Left ventricle myocardium inferior (tissue), 1 donor: ENCODE measurements at regions not wholly inside any gene's neighbourhood (a gene's known extent, or its start where the extent isn't known, plus 50 kb on each side); places are given as distances from the start of the nearest gene placed in this dataset.

Experiments used
- DNase-seq: peaks from one replicate; pipeline ENCODE4 v3.0.0-alpha.2; 2020
- H3K27ac ChIP-seq: fragments of 200-600 bp; replicated peaks from 2 replicates; pipeline ENCODE4 v1.8.0; 2021
- H3K27me3 ChIP-seq: fragments of 200-600 bp; 2 replicates; pipeline ENCODE4 v1.8.0; 2021; ENCODE audit warnings: low read depth
- H3K36me3 ChIP-seq: fragments of 200-600 bp; 2 replicates; pipeline ENCODE4 v1.8.0; 2021
- H3K4me1 ChIP-seq: fragments of 200-600 bp; 2 replicates; pipeline ENCODE4 v1.8.0; 2021
- H3K4me3 ChIP-seq: fragments of 200-600 bp; 2 replicates; pipeline ENCODE4 v1.8.0; 2021; ENCODE audit warnings: mild to moderate bottlenecking, moderate library complexity
- H3K9me3 ChIP-seq: fragments of 200-600 bp; replicated peaks from 2 replicates; pipeline ENCODE4 v1.8.0; 2021
- intact Hi-C: fragments of 100-400 bp; cut with micrococcal nuclease; formaldehyde crosslinking; loops from one replicate; pipeline ENCODE4 v1.11.0; 2022
- TF ChIP-seq, protein P1 (sequence below): fragments of 200-600 bp; IDR thresholded peaks from 2 replicates; pipeline ENCODE4 v1.8.0; 2021; ENCODE audit warnings: antibody characterized with exemption, mild to moderate bottlenecking, borderline replicate concordance
- donor health status: DM: no; HTN: yes; CAD: no; lungs with severe emphysema.

- Histone ChIP-seq H3K9me3 (no peaks in the 10 kb centered on the region), H3K36me3 (no peaks in the 10 kb centered on the region), H3K4me3 (no peak overlapping the region), H3K27me3 (no peaks in the 10 kb centered on the region), H3K27ac (no peak overlapping the region), H3K4me1 (no peaks in the 10 kb centered on the region)
- intact Hi-C loops: no loop called here
- TF ChIP-seq, protein P1, sequence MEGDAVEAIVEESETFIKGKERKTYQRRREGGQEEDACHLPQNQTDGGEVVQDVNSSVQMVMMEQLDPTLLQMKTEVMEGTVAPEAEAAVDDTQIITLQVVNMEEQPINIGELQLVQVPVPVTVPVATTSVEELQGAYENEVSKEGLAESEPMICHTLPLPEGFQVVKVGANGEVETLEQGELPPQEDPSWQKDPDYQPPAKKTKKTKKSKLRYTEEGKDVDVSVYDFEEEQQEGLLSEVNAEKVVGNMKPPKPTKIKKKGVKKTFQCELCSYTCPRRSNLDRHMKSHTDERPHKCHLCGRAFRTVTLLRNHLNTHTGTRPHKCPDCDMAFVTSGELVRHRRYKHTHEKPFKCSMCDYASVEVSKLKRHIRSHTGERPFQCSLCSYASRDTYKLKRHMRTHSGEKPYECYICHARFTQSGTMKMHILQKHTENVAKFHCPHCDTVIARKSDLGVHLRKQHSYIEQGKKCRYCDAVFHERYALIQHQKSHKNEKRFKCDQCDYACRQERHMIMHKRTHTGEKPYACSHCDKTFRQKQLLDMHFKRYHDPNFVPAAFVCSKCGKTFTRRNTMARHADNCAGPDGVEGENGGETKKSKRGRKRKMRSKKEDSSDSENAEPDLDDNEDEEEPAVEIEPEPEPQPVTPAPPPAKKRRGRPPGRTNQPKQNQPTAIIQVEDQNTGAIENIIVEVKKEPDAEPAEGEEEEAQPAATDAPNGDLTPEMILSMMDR: no peak
- no peak for DNase-seq
Measured at GRCh38 chr3:31247850-31248562, 284.7 kb upstream of the STT3B start.

- no peak overlapping the region for H3K4me3 ChIP-seq
- no peak overlapping the region for H3K27ac ChIP-seq
Measured at GRCh38 chr3:31248563-31248992, 284.1 kb upstream of the STT3B start.

GRCh38 chr3:31249545-31249944 lies 283.2 kb upstream of the STT3B start:
- intact Hi-C loops: no loop called here
- no peaks in the 10 kb centered on the region for H3K4me1 ChIP-seq
- H3K4me3 ChIP-seq: no peak overlapping the region
- no peak for DNase-seq
- TF ChIP-seq, protein P1: no peak
- no peaks in the 10 kb centered on the region for H3K27me3 ChIP-seq
- H3K9me3 ChIP-seq: no peaks in the 10 kb centered on the region
- no peaks in the 10 kb centered on the region for H3K36me3 ChIP-seq
- no peak overlapping the region for H3K27ac ChIP-seq

More at GRCh38 chr3:31248563-31248992, 284.1 kb upstream of the STT3B start:
- no peaks in the 10 kb centered on the region for H3K4me1 ChIP-seq
- H3K27me3 ChIP-seq: no peaks in the 10 kb centered on the region
- TF ChIP-seq, protein P1: no peak
- intact Hi-C loops: no loop called here
- no peak for DNase-seq
- H3K9me3 ChIP-seq: no peaks in the 10 kb centered on the region
- no peaks in the 10 kb centered on the region for H3K36me3 ChIP-seq

DNA sequence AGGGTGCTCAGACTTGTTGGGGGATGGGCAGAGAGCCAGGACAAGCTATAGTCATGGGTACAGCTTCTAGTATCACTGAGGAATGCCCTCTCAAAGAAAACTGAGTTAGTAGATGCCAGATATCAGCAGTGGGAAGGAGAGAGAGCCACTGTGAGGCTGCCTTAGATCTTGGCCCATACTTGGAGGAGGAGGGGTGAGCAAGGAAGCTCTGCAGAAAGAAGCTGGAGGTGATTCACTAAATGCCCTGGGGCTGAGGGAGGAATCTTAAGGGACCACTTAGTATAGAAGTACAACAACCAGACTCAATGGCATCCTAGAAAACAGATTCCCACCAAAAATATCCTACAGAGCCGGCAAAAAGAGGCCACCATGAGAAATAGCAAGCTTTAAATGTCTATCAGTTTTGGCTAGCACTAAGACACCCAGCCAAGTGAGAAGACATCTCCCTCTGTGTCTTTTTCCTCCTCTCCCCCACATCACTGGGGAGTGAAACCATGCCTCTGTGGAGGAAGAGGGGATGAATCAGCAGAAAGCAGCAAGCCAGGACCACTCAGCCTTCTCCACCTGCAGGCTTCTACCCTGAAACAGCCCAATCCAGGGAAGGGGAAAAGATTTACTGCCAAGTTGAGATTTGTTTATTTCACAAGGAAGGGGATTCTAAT lies 282.5 kb upstream of the STT3B start:
- H3K9me3 ChIP-seq: no peaks in the 10 kb centered on the region
- TF ChIP-seq, protein P1: no peak
- H3K27ac ChIP-seq: no peak overlapping the region
- intact Hi-C loops: no loop called here
- no peak for DNase-seq
- no peaks in the 10 kb centered on the region for H3K36me3 ChIP-seq
- H3K27me3 ChIP-seq: no peaks in the 10 kb centered on the region
- H3K4me1 ChIP-seq: no peaks in the 10 kb centered on the region
- no peak overlapping the region for H3K4me3 ChIP-seq

DNA sequence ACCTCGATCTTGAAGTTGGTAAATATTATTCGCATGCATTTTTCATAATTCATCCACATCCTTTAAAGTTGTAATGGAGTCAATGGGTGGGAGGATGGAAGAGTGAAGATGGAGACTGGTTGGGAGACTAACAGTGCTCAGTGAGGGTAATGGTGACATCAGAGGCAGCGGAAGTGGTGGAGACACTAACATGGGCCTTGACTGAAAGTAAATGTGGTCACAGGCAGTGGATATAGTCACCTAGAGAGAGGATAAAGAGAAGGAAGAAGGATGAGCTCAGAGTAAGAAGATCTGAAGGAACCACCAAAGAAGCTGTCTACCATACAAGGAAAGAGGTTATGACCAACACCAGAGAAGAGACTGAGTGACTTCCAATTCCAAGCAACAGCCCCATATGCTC lies 281.6 kb upstream of the STT3B start:
- DNase-seq: no peak
- Histone ChIP-seq H3K4me3 (no peak overlapping the region), H3K36me3 (no peaks in the 10 kb centered on the region), H3K27ac (no peak overlapping the region), H3K4me1 (no peaks in the 10 kb centered on the region), H3K27me3 (no peaks in the 10 kb centered on the region), H3K9me3 (no peaks in the 10 kb centered on the region)
- TF ChIP-seq, protein P1: no peak
- intact Hi-C loops: no loop called here
